HCT116 (cell line): ENCODE measurements at regions not wholly inside any gene's neighbourhood (a gene's known extent, or its start where the extent isn't known, plus 50 kb on each side); places are given as distances from the start of the nearest gene placed in this dataset.

Source experiments
- ATAC-seq: fragments of 200-7000 bp; cut with Tn5 transposase; 2 replicates; pipeline ENCODE4 v1.9.1; 2020; ENCODE audit warnings: mild to moderate bottlenecking, moderate library complexity
- BruUV-seq: library from RNA; stranded (reverse); fragments of 400-500 nt; replicated peaks from 2 replicates; lab custom pipeline; 2021; lab: Mats Ljungman, UMichigan
- CTCF ChIA-PET: fragments of 300-600 bp; sonication (Branson Sonifier 250); formaldehyde crosslinking; loops from one replicate; lab custom pipeline; 2021; ENCODE audit warnings: antibody characterized with exemption; lab: Charles Lee
- POLR2A ChIA-PET: fragments of 300-600, 350-600 bp; sonication (Branson Sonifier 250); formaldehyde crosslinking; loops from one replicate; lab custom pipeline; 2021; ENCODE audit warnings: antibody characterized with exemption; lab: Charles Lee
- RAD21 ChIA-PET, 2 experiments: fragments of 300-600 bp; sonication (Branson Sonifier 250); formaldehyde crosslinking; loops; one replicate each; lab custom pipeline; 2023; ENCODE audit warnings: low total read pairs in 2 of 2; ENCODE audit not compliant: uncharacterized antibody in 2 of 2, unreplicated experiment in 2 of 2, low non-redundant PET in 1 of 2; lab: Charles Lee
- DNase-seq: peaks from one replicate; pipeline ENCODE4 v3.0.0-alpha.2; 2010; ENCODE audit warnings: low read depth, low spot score
- H2AFZ ChIP-seq: fragments of 200-600 bp; shearing (Covaris generic), sonication (generic); 2 replicates; pipeline ENCODE4 v1.6.1; 2017; ENCODE audit warnings: low read depth, mixed run types, mixed read lengths, antibody characterized with exemption, low read length; ENCODE audit not compliant: poor library complexity, severe bottlenecking
- H3K27ac ChIP-seq: 2 replicates; pipeline ENCODE4 v1.5.1; 2012; ENCODE audit warnings: low read depth, low read length
- H3K27me3 ChIP-seq: fragments of 200-600 bp; sonication (generic); 2 replicates; pipeline ENCODE4 v1.6.1; 2016; ENCODE audit warnings: mixed run types, low read length, mixed read lengths; ENCODE audit not compliant: insufficient read depth
- H3K36me3 ChIP-seq, 2 experiments: fragments of 200-500 bp in 1 of 2; fragments of 200-600 bp in 1 of 2; sonication (Bioruptor generic) in 1 of 2; sonication (generic) in 1 of 2; 2 replicates each; pipeline versions ENCODE4 v1.5.1 to v1.6.1; 2014 to 2016; ENCODE audit warnings: low read length in 2 of 2, inconsistent platforms in 1 of 2, mixed read lengths in 1 of 2, mixed run types in 1 of 2; ENCODE audit not compliant: insufficient read depth in 2 of 2, control insufficient read depth in 1 of 2
- H3K4me1 ChIP-seq, 2 experiments: fragments of 200-600 bp in 1 of 2; sonication (generic) in 1 of 2; 2 replicates each; pipeline versions ENCODE4 v1.5.1 to v1.6.1; 2012 to 2017; ENCODE audit warnings: low read length in 2 of 2, inconsistent platforms in 1 of 2, mild to moderate bottlenecking in 1 of 2, mixed read lengths in 1 of 2, mixed run types in 1 of 2, moderate library complexity in 1 of 2; ENCODE audit not compliant: insufficient read depth in 2 of 2, control insufficient read depth in 1 of 2
- H3K4me2 ChIP-seq: fragments of 200-600 bp; sonication (generic); 2 replicates; pipeline ENCODE4 v1.6.1; 2017; ENCODE audit warnings: mixed run types, low read length, mixed read lengths
- H3K4me3 ChIP-seq, 2 experiments: fragments of 200-600 bp in 1 of 2; sonication (generic) in 1 of 2; replicated peaks in 1 of 2; 2 replicates each; pipeline ENCODE4 v1.5.1; 2011 to 2016; ENCODE audit warnings: low read length in 2 of 2, control low read depth in 1 of 2, low read depth in 1 of 2, mild to moderate bottlenecking in 1 of 2, mixed read lengths in 1 of 2, mixed run types in 1 of 2
- H3K79me2 ChIP-seq: fragments of 200-600 bp; sonication (generic); 2 replicates; pipeline ENCODE4 v1.6.1; 2017; ENCODE audit warnings: mild to moderate bottlenecking, mixed run types, low read length, moderate library complexity, mixed read lengths; ENCODE audit not compliant: insufficient read depth
- H3K9ac ChIP-seq: fragments of 200-600 bp; sonication (generic); 2 replicates; pipeline ENCODE4 v1.6.1; 2016; ENCODE audit warnings: low read length, mixed read lengths
- H3K9me2 ChIP-seq: fragments of 200-600 bp; sonication (generic), shearing (Covaris generic); 2 replicates; pipeline ENCODE4 v1.6.1; 2017; ENCODE audit warnings: mixed run types, mild to moderate bottlenecking, moderate library complexity; ENCODE audit not compliant: insufficient read depth
- H3K9me3 ChIP-seq, 2 experiments: fragments of 200-500 bp in 1 of 2; fragments of 200-600 bp in 1 of 2; sonication (Bioruptor generic) in 1 of 2; sonication (generic) in 1 of 2; 2 replicates each; pipeline ENCODE4 v1.6.1; 2014 to 2017; ENCODE audit warnings: low read length in 2 of 2, mixed read lengths in 2 of 2, inconsistent platforms in 1 of 2, low read depth in 1 of 2, mild to moderate bottlenecking in 1 of 2, mixed run types in 1 of 2, moderate library complexity in 1 of 2; ENCODE audit not compliant: control insufficient read depth in 1 of 2, insufficient read depth in 1 of 2
- H4K20me1 ChIP-seq: fragments of 200-600 bp; sonication (generic), shearing (Covaris generic); 2 replicates; pipeline ENCODE4 v1.6.1; 2017; ENCODE audit warnings: mixed run types, mild to moderate bottlenecking, moderate library complexity; ENCODE audit not compliant: insufficient read depth
- CEBPB ChIP-seq: IDR thresholded peaks from 2 replicates; pipeline ENCODE4 v1.6.1; 2012; ENCODE audit warnings: low read depth
- EGR1 ChIP-seq: IDR thresholded peaks from 2 replicates; pipeline ENCODE4 v1.6.1; 2012; ENCODE audit warnings: low read depth
- MAX ChIP-seq: IDR thresholded peaks from 2 replicates; pipeline ENCODE4 v1.6.1; 2012
- POLR2AphosphoS5 ChIP-seq: IDR thresholded peaks from 2 replicates; pipeline ENCODE4 v1.6.1; 2011; ENCODE audit warnings: mild to moderate bottlenecking, low read depth, low read length, moderate library complexity
- SIN3A ChIP-seq: IDR thresholded peaks from 2 replicates; pipeline ENCODE4 v1.6.1; 2012; ENCODE audit warnings: low read depth
- SP1 ChIP-seq: IDR thresholded peaks from 2 replicates; pipeline ENCODE4 v1.6.1; 2012; ENCODE audit warnings: low read depth
- ZBTB33 ChIP-seq: IDR thresholded peaks from 2 replicates; pipeline ENCODE4 v1.6.1; 2011; ENCODE audit warnings: mild to moderate bottlenecking, low read length, moderate library complexity; ENCODE audit not compliant: insufficient replicate concordance; ENCODE audit errors: extremely low read depth
- ZFX ChIP-seq: fragments of 450-650 bp; IDR thresholded peaks from 2 replicates; pipeline ENCODE4 v1.6.1; 2017
- intact Hi-C: fragments of 100-400 bp; cut with micrococcal nuclease; formaldehyde crosslinking; loops from 2 replicates; pipeline ENCODE4 v1.10.0; 2022

GRCh38 chr11:22456993-22457762 lies 119.0 kb downstream of the SLC17A6 start:
- no TSS peak for BruUV-seq
- H3K27ac ChIP-seq: no peak overlapping the region
- intact Hi-C loops: no loop called here

GRCh38 chr11:22454461-22455090 lies 116.4 kb downstream of the SLC17A6 start:
- Histone ChIP-seq H4K20me1 (no peaks in the 10 kb centered on the region), H3K4me2 (no peak overlapping the region), H3K36me3 (no peaks in the 10 kb centered on the region), H3K9me3 (no peaks in the 10 kb centered on the region), H3K4me1 (no peaks in the 10 kb centered on the region), H3K9me2 (no peaks in the 10 kb centered on the region), H3K9ac (no peak overlapping the region), H3K27ac (no peak overlapping the region), H2AFZ (no peak overlapping the region), H3K27me3 (no peaks in the 10 kb centered on the region), H3K79me2 (no peaks in the 10 kb centered on the region), H3K4me3 (no peak overlapping the region)
- DNase-seq: no peak
- ChIA-PET CTCF (no interaction called here), POLR2A (no interaction called here), RAD21 (no interaction called here)
- intact Hi-C loops: no loop called here
- BruUV-seq: no TSS peak
- TF ChIP-seq ZBTB33: no peak
- no peak for TF ChIP-seq MAX
- TF ChIP-seq EGR1: no peak
- TF ChIP-seq POLR2AphosphoS5: no peak
- TF ChIP-seq CEBPB: no peak
- TF ChIP-seq SIN3A: no peak
- ATAC-seq: no peak

More at GRCh38 chr11:22456993-22457762, 119.0 kb downstream of the SLC17A6 start:
- Histone ChIP-seq H3K36me3 (no peaks in the 10 kb centered on the region), H3K4me2 (no peak overlapping the region)
- no peak for ATAC-seq
- TF ChIP-seq SP1 (0 out of 2 replicates have a peak, but pooled peaks have one; percentile 10), SIN3A (no peak), ZFX (no peak)
- TF ChIP-seq, all 23 proteins: peak for 1
- no peaks in the 10 kb centered on the region for H3K9me3 ChIP-seq
- H3K9me2 ChIP-seq: no peaks in the 10 kb centered on the region
- H2AFZ ChIP-seq: no peak overlapping the region
- no peak overlapping the region for H3K4me3 ChIP-seq
- H3K9ac ChIP-seq: no peak overlapping the region
- no peaks in the 10 kb centered on the region for H3K79me2 ChIP-seq
- POLR2A ChIA-PET: no interaction called here
- RAD21 ChIA-PET: no interaction called here
- CTCF ChIA-PET: no interaction called here
- H4K20me1 ChIP-seq: no peaks in the 10 kb centered on the region
- H3K27me3 ChIP-seq: no peaks in the 10 kb centered on the region
- DNase-seq: no peak
- no peaks in the 10 kb centered on the region for H3K4me1 ChIP-seq
